Left renal pelvis (tissue), 4 donors: ENCODE measurements at regions not wholly inside any gene's neighbourhood (a gene's known extent, or its start where the extent isn't known, plus 50 kb on each side); places are given as distances from the start of the nearest gene placed in this dataset.

ENCODE experiments used
- DNase-seq, 4 donors: peaks; one replicate each; pipeline ENCODE4 v3.0.0-alpha.2; 2013; ENCODE audit warnings: low read depth in 4 of 4, low spot score in 3 of 4

GRCh38 chr5:68475476-68475983, 260.0 kb downstream of the PIK3R1 start:
- DNase-seq = no peak

- DNase-seq = no peak
Observed at GRCh38 chr5:68476854-68477253, 261.3 kb downstream of the PIK3R1 start.

GRCh38 chr5:68478301-68479095, 262.9 kb downstream of the PIK3R1 start:
- no peak for DNase-seq

GRCh38 chr5:68479524-68479923, 264.0 kb downstream of the PIK3R1 start:
- DNase-seq = no peak

- no peak for DNase-seq
Observed at GRCh38 chr5:68480335-68480940, 264.9 kb downstream of the PIK3R1 start.

- DNase-seq = no peak
Observed at GRCh38 chr5:68482199-68482598, 266.6 kb downstream of the PIK3R1 start.

- DNase-seq = no peak
Observed at GRCh38 chr5:68484307-68485068, 268.9 kb downstream of the PIK3R1 start.

GRCh38 chr5:68489556-68489955, 274.0 kb downstream of the PIK3R1 start:
- no peak for DNase-seq

- DNase-seq = peak in 1 of 4 donors; percentile 48
Observed at GRCh38 chr5:68490406-68490805, 274.9 kb downstream of the PIK3R1 start.

- DNase-seq = no peak
Observed at GRCh38 chr5:68494771-68495170, 279.2 kb downstream of the PIK3R1 start.

- no peak for DNase-seq
Observed at GRCh38 chr5:68499987-68500386, 284.4 kb downstream of the PIK3R1 start.

- no peak for DNase-seq
Observed at GRCh38 chr5:68500813-68501212, 285.3 kb downstream of the PIK3R1 start.

GRCh38 chr5:68502531-68502930, 287.0 kb downstream of the PIK3R1 start:
- no peak for DNase-seq

- no peak for DNase-seq
Observed at GRCh38 chr5:68504306-68504705, 288.8 kb downstream of the PIK3R1 start.

- DNase-seq = no peak
Observed at GRCh38 chr5:68505917-68506860, 290.6 kb downstream of the PIK3R1 start.

- DNase-seq = no peak
Observed at GRCh38 chr5:68515514-68515913, 300.0 kb downstream of the PIK3R1 start.

- DNase-seq = no peak
Observed at GRCh38 chr5:68518286-68518685, 302.7 kb downstream of the PIK3R1 start.

GRCh38 chr5:68519143-68519542, 303.6 kb downstream of the PIK3R1 start:
- DNase-seq = no peak

GRCh38 chr5:68521776-68522175, 306.2 kb downstream of the PIK3R1 start:
- no peak for DNase-seq

- DNase-seq = no peak
Observed at GRCh38 chr5:68522863-68523262, 307.3 kb downstream of the PIK3R1 start.
